GM12872 (cell line): ENCODE measurements at regions not wholly inside any gene's neighbourhood (a gene's known extent, or its start where the extent isn't known, plus 50 kb on each side); places are given as distances from the start of the nearest gene placed in this dataset.

Source experiments
- TF ChIP-seq, protein P1 (sequence below): IDR thresholded peaks from 3 replicates; pipeline ENCODE4 v1.5.1; 2011; ENCODE audit warnings: low read depth, mild to moderate bottlenecking, low read length, moderate library complexity; ENCODE audit not compliant: insufficient read depth

DNA sequence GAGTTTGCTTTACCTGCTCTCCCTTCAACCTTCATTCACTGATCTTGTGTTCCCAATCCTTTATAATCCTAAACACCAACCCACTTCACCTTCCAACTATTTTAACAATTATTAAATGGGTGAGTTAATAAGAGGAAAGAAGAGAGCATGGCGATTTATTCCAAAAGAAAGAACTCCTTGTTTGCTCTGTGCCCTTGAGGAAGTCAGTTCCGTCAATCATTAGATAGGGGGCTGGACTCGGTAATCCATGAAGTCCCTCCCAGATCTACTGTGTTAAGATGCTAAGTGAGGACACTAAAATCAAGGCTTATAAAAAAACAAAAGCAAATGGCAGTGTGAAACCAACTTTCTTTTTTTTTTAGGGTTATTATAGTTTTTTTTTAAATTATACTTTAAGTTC lies 589.9 kb downstream of the XIRP2 start:
- TF ChIP-seq, protein P1, sequence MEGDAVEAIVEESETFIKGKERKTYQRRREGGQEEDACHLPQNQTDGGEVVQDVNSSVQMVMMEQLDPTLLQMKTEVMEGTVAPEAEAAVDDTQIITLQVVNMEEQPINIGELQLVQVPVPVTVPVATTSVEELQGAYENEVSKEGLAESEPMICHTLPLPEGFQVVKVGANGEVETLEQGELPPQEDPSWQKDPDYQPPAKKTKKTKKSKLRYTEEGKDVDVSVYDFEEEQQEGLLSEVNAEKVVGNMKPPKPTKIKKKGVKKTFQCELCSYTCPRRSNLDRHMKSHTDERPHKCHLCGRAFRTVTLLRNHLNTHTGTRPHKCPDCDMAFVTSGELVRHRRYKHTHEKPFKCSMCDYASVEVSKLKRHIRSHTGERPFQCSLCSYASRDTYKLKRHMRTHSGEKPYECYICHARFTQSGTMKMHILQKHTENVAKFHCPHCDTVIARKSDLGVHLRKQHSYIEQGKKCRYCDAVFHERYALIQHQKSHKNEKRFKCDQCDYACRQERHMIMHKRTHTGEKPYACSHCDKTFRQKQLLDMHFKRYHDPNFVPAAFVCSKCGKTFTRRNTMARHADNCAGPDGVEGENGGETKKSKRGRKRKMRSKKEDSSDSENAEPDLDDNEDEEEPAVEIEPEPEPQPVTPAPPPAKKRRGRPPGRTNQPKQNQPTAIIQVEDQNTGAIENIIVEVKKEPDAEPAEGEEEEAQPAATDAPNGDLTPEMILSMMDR: no peak

DNA sequence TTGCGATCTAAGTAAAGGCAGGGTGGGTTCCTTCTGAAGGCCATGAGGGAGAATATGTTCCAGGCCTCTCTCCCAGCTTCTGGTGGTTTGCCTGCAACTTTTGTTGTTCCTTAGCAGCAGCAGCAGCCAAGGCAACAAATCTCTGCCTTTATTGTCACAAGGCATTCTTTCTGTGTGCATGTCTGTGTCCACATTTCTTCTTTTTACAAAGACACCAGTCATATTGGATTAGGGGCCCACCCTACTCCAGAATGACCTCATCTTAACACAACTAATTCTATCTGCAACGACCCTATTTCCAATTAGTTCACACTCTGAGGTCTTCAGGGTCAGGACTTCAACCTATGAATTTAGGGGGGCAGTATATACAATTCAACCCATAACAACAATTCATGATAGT lies 587.5 kb downstream of the XIRP2 start:
- TF ChIP-seq, protein P1: no peak

DNA sequence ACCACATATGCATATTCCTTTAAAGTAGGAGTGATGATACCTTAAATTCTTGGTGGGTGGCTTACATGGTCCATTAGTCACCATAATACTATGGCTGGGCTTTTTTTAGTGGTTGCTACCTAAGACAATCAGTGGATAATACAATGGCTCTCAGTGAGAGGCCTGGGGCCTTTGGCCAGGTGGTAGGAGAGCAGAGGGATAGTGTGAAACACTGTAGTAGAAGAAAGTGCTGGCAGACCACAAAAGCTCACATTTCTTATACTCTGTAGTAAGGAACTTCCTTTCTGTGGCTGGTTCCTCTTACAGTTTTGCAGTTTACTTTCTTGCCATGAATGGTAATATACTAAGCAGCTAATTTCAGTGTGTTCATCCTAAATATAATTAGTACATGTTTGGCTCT lies 583.5 kb downstream of the XIRP2 start:
- TF ChIP-seq, protein P1: no peak

DNA sequence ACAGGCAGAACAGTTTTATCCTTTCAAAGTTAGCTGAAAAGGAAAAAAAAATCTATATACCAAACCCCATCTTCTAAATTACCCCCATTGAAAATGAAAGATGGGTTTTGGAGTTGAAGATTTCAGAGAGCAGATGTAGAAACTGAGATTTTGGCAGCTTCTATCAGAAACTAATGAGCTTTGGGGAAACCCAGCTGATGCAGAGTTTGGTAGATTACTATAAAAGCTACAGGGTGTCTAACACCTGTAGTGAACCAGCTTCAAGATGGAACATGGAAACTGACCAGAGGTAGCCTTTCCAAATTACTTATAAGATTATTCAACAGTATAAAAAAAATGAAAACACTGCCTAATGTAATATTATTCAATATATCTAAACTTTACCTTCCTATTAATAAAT lies 583.1 kb downstream of the XIRP2 start:
- TF ChIP-seq, protein P1: no peak

DNA sequence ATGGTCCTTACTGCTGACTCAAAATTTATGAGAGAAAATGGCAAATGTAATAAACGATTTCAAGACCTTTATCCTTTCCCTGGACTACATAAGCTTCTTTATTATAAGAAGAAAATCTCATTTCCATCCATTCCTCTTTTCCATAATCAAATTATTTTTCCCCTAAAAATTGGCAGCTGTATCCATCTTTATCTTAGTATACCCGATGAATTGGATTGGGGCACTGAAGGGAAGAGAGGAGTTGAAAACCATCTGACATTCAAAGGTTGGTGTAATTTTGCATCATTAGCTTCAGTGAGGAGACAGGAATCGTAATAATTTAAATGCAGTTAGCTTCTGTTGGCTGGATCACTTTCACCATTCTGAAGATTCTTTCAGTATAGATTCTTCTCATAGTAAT lies 574.1 kb downstream of the XIRP2 start:
- TF ChIP-seq, protein P1: no peak

DNA sequence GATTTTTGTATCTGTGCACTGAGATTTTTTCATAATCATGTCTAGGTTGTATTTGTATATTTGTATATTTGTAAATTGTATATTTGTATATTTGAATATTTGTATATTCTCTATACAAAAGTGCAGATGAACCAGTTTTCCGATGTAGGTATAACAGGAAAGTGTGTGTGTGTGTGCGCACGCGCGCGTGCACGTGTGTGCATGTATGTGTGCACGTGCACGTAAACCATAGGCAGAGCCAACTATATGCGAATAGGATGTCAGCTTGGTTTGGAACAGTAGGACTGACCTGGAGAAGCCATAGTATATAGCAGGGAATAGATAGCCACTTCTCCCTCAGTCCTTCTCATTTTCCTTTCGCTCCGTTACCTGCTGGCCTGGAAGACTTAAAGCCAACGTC lies 565.8 kb downstream of the XIRP2 start:
- TF ChIP-seq, protein P1: no peak

DNA sequence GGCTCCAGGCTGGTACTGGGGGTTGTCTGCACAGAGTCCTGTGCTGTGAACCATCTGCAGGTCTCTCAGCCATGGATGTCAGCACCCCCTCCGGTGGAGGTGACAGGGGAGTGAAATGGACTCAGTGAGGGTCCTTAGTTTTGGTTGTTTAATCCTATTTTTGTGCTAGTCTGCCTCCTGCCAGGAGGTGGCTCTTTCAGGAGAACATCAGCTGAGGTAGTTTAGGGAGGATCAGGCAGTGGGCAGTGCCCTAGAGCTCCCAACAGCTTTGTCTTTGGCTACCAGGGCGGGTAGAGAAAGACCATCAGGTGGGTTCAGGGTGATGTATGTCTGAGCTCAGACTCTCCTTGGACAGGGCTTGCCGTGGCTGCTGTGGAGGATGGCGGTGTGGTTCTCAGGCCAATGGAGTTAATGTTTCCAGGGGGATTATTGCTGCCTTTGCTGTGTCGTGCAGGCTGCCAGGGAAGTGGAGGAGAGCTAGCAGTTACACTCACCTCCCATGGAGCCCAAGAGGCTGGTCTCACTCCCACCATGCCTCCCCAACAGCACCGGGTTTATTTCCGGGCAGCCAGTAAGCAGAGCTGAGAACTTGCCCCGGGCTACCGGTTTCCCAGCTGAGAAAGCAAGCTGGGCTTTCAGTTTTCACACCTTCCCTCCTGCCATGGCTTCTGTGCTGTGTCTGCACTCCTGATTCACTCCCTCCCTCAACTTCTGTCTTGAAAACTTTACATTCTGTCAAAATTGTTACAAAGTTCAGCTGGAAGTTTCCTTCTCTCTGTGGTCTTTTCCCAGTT lies 563.4 kb downstream of the XIRP2 start:
- TF ChIP-seq, protein P1: no peak
